ENCODE measurements at regions not wholly inside any gene's neighbourhood (a gene's known extent, or its start where the extent isn't known, plus 50 kb on each side); places are given as distances from the start of the nearest gene placed in this dataset.
"Not testable (repeated sequence)": the region's sequence is repeated elsewhere in the genome, so short reads cannot be mapped to it uniquely, and the experiment has no call there.

- DNase-seq, result no peak
These were observed 1086.9 kb upstream of the PCDH20 start for GRCh38 chr13:62502588-62502987.

- no peak for DNase-seq
These were observed 1074.1 kb upstream of the PCDH20 start for GRCh38 chr13:62489731-62490130.

- DNase-seq, result no peak
These were observed 1068.1 kb upstream of the PCDH20 start for GRCh38 chr13:62483774-62484173.

GRCh38 chr13:62482351-62482750, 1066.7 kb upstream of the PCDH20 start:
- DNase-seq, result peak; percentile 74

DNA sequence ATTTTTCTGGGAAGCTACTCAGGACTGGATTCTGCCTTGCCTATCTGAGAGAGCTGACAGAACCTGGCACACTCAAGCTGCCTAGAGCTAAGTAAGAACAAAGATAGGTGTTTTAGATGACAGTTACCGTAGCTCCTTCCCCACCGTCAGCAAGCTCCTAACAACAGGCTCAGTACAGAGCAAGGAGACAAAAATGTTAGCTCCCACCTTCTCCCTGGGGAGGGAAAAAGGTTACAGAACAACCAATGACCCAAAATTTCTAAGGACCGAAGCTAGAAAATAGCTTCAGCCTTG, 1058.2 kb upstream of the PCDH20 start:
- DNase-seq, result no peak

- no peak for DNase-seq
These were observed 1057.7 kb upstream of the PCDH20 start for GRCh38 chr13:62473190-62473943.

DNA sequence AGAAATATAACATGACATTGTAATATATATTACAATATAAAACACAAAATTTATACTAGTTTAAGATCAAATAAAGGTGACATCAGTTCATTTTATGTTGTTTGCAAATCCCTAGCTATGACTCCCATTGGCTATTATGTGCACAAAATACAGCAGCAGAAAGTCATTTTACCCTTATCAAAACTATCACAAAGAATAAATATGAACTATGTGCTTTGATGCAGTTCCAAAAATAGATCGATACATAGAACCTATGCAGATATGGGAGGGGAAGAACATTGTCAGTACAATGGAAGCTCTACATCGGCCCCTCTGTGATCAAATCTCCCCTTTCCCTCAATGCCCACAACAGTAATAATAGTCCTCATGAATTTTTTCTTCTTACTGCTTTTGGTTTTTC, 1038.1 kb upstream of the PCDH20 start:
- no peak for DNase-seq

GRCh38 chr13:62450759-62451158, 1035.1 kb upstream of the PCDH20 start:
- DNase-seq, result no peak

DNA sequence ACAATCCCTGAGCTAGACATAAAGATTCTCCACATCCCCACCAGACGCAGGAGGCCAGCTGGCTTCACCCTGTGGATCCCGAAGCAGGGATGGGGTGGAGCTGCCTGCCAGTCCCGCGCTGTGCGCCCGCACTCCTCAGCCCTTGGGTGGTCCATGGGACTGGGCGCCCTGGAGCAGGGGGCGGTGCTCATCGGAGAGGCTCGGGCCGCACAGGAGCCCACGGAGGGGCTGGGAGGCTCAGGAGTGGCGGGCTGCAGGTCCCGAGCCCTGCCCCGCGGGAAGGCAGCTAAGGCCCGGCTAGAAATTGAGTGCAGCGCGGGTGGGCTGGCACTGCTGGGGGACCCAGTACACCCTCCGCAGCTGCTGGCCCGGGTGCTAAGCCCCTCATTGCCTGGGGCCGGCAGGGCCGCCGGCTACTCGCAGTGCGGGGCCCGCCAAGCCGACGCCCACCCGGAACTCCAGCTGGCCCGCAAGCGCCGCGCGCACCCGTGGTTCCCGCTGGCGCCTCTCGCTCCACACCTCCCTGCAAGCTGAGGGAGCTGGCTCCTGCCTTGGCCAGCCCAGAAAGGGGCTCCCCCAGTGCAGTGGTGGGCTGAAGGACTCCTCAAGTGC, 1032.2 kb upstream of the PCDH20 start:
- DNase-seq, result not testable (repeated sequence)

- DNase-seq, result no peak
These were observed 1029.2 kb upstream of the PCDH20 start for GRCh38 chr13:62444805-62445204.

- no peak for DNase-seq
These were observed 1018.4 kb upstream of the PCDH20 start for GRCh38 chr13:62434081-62434480.

DNA sequence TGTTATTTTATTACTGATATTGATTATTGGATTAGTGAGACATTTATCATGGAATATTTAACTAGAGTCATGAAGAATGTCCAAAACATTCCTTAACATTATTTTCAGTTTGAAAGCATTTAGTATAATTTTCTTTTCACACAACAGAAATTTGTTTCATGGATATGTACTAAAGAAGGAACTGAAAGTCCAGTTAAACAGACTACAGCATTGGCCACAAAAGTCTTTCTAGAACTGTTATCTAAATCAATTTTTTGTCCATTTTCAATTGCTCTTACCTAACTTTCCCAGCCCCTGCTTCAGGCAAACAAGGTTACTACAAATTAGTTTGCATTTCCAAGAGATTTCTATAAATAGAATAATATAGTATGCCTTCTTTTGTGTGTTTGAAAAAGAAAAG, 1018.0 kb upstream of the PCDH20 start:
- DNase-seq, result no peak

DNA sequence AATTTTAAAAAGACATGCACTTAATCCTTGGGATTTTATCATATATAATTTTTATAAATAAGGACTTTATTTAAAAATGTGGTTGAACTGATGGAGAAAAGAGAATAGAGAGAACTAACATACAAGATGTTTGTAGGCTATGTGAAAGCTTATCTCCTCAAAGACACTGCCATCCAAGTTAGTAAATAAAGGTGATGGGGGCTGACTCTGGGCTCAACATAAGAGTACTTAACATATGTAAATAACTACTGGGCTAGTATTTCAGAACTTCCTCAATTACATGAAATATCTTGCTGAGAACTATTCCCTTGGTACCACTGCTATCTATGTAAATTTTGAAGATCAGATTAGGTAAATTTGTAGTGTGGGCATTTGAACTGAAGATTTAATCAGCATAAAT, 1017.3 kb upstream of the PCDH20 start:
- peak; percentile 52 for DNase-seq

GRCh38 chr13:62432295-62432694, 1016.6 kb upstream of the PCDH20 start:
- peak; percentile 49 for DNase-seq

- DNase-seq, result peak; percentile 9
These were observed 1016.2 kb upstream of the PCDH20 start for GRCh38 chr13:62431852-62432251.

- DNase-seq, result no peak
These were observed 1003.2 kb upstream of the PCDH20 start for GRCh38 chr13:62418872-62419271.

DNA sequence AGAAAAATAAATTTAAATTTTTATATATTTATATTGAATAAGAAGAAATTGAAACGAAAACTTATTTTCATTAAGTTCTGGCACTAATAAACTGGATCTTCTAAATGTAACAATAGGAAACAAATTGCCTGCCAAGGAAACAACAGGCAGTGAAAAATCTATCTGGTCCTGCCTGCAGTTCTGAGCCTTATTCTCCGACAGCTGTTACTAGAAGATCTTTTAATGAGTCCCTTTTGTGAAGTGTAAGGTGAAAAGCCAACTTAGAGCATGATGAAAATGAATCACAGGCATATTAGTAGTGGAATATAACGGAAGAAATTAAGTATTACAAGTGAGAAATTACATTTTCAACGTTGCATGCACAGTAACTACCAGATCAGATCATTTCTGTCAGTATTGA, 1002.7 kb upstream of the PCDH20 start:
- no peak for DNase-seq

DNA sequence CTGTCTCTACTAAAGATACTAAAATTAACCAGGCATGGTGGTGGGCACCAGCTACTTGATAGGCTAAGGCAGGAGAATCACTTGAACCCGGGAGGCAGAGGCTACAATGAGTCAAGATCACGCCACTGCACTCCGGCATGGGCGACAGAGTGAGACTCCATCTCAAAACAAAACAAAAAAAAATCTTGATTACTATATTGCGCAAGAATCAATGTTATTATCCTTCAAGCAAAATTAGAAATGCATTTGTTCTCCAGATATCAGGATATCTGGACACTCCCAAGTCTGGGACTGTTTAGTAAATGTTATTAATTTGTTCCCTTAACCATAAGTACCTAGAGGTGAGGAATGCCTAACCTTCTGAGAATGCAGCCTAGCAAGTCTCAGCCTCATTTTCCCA, 992.2 kb upstream of the PCDH20 start:
- no peak for DNase-seq

- DNase-seq, result no peak
These were observed 972.9 kb upstream of the PCDH20 start for GRCh38 chr13:62388515-62388914.

GRCh38 chr13:62387647-62388046, 972.0 kb upstream of the PCDH20 start:
- DNase-seq, result peak; percentile 14

- not testable (repeated sequence) for DNase-seq
These were observed 963.6 kb upstream of the PCDH20 start for GRCh38 chr13:62379241-62379640.

- DNase-seq, result no peak
These were observed 962.2 kb upstream of the PCDH20 start for GRCh38 chr13:62377838-62378237.

DNA sequence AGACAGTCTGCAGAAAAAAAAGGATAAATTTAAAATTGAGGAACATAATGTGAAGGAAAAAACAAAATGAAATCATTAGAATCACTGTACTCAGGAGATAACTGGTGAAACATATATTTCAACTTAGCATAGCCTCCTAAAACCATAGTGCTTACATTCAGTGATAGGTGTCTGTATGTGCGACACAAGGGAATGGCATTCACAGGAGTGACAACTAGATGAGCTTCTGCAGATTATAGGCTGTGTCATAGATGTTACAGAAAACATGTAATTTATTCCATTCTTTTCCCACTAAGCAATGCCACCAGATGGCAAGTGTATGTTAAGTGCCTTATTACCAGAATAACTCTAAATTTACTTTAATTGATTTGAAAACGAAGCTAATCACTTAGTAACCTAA, 960.0 kb upstream of the PCDH20 start:
- no peak for DNase-seq

- no peak for DNase-seq
These were observed 956.1 kb upstream of the PCDH20 start for GRCh38 chr13:62371737-62372136.

- not testable (repeated sequence) for DNase-seq
These were observed 952.3 kb upstream of the PCDH20 start for GRCh38 chr13:62367971-62368370.

All from DMS53 (cell line).